Epithelial cell of proximal tubule (primary cell): ENCODE measurements at regions not wholly inside any gene's neighbourhood (a gene's known extent, or its start where the extent isn't known, plus 50 kb on each side); places are given as distances from the start of the nearest gene placed in this dataset.
A peak's percentile ranks its signal among the peaks of the same experiment; 100 is the strongest.

Experiments
- DNase-seq: peaks from one replicate; pipeline ENCODE4 v3.0.0-alpha.2; 2011; ENCODE audit warnings: low read depth
- H3K4me3 ChIP-seq: 2 replicates; pipeline ENCODE4 v1.5.1; 2011; ENCODE audit warnings: low read depth, mild to moderate bottlenecking, low read length
- CTCF ChIP-seq: conservative IDR thresholded peaks from 2 replicates; pipeline ENCODE4 v1.5.1; 2012; ENCODE audit warnings: low read depth, mild to moderate bottlenecking, low read length

- peak; percentile 75 for TF ChIP-seq CTCF
- peak; percentile 30 for DNase-seq
- no peak overlapping the region for H3K4me3 ChIP-seq
Observed at GRCh38 chr4:134024251-134024650, 177.3 kb downstream of the PABPC4L start.

- TF ChIP-seq CTCF, result no peak
- DNase-seq, result no peak
- H3K4me3 ChIP-seq, result no peak overlapping the region
Observed at GRCh38 chr4:134019657-134020056, 181.9 kb downstream of the PABPC4L start.

GRCh38 chr4:134018846-134019245, 182.7 kb downstream of the PABPC4L start:
- H3K4me3 ChIP-seq, result no peak overlapping the region
- TF ChIP-seq CTCF, result no peak
- DNase-seq, result no peak

GRCh38 chr4:134001057-134001456, 200.5 kb downstream of the PABPC4L start:
- no peak for TF ChIP-seq CTCF
- DNase-seq, result no peak
- H3K4me3 ChIP-seq, result no peak overlapping the region

- DNase-seq, result no peak
- no peak for TF ChIP-seq CTCF
- H3K4me3 ChIP-seq, result no peak overlapping the region
Observed at GRCh38 chr4:133997436-133997835, 204.2 kb downstream of the PABPC4L start.

- no peak for DNase-seq
- no peak overlapping the region for H3K4me3 ChIP-seq
- no peak for TF ChIP-seq CTCF
Observed at GRCh38 chr4:133996431-133997121, 205.0 kb downstream of the PABPC4L start.
